GM03348 (cell line): ENCODE measurements at regions not wholly inside any gene's neighbourhood (a gene's known extent, or its start where the extent isn't known, plus 50 kb on each side); places are given as distances from the start of the nearest gene placed in this dataset.

ENCODE experiments used
- DNase-seq: peaks from one replicate; pipeline ENCODE4 v3.0.0; 2012; ENCODE audit warnings: low spot score

DNA sequence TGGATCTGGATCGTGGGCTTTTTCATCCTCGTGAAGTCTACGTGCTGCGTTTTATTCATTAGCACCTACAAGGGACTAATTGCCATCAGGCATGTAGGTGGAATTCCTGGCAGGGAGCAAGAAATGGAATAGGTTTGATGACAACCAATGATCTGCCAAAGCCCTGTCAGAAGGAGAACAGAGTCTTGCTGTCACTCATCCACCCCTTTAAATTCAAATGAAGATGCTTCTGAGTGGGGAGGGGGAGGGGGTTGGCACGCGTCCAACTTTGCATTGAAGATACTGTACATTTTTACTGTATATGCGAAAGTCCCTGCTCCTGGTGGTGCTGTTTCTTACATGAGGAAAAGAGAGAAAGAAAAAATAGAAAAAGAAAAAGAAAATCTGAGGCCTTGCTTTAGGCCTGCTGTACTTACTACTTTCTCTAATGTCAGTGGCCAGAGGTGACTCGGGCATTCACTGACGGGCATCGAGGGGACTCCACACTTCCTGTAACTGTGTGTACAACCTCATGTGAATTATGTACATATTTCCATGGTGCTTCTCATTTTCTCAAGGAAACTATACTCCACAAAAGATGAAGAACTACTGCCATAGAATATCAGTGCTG is 569.1 kb downstream of the INHBA start:
- no peak for DNase-seq

DNA sequence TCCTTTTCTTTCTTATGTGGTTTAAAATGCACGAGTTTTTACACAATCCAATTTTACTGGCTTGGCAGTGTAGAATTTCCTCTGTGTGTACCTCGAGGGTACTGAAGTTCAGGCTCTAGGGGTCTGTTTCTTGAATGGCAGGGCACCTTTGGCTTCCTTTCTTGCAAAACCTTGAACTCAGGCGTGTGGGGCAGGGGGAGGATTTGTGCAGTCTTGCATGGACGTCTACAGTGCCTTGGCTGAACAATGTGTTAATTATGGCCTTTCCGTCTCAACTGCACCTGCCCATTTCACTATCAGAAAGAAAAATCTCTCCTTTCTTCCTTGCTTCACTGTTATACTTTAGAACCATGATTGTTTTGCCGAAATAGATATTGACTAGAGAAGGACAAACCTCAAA is 570.9 kb downstream of the INHBA start:
- DNase-seq = no peak

DNA sequence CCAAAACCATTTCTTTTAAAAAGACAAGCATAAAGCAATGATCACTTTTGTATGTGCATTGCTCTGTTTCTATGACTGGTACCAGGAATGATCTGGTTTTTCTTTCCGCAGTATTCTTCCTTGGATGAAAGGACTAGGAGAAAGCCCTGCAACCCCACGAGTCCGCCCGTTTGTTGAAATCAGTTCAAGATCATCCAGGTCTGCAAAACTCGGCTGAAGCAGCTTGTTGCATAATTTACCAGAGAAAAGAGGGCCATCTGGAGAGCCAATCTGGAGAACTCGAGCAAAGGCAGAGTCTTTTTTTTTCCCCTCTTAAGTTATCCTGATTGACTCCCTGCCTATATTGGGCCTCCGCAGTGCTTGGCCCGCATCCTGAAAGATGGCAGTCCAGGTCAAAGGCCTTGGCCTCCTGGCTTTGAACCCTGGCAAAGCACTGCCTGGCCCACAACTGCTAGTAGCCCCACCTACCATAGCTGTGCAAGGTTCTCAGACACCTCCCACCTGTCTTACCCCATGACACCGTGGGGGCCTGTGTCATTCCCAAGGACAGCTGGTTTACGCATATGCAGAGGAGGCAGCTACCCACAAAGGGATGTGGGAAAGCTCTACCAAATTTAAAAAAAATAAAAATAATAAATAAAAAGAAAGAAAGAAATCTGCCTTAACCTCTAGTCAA is 572.2 kb downstream of the INHBA start:
- DNase-seq = no peak

DNA sequence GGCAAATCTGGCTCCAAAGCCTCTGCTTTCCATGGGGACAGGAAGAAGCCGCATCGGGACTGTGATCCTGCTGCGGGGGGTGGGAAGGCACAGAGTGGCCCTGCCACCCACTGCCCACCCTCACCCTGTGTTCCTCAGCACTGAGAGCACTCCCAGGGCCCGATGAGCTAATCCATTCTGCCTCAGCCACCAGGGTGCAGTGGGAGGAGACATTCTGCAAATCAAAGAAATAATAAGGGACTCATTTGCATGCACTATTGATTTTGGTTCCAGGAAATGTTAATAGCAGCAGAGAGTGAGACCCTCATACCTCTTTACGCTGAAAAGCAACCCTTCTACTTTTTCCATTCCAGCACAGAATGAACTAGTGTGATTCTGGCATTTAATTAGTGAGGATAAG is 572.8 kb downstream of the INHBA start:
- DNase-seq = no peak

DNA sequence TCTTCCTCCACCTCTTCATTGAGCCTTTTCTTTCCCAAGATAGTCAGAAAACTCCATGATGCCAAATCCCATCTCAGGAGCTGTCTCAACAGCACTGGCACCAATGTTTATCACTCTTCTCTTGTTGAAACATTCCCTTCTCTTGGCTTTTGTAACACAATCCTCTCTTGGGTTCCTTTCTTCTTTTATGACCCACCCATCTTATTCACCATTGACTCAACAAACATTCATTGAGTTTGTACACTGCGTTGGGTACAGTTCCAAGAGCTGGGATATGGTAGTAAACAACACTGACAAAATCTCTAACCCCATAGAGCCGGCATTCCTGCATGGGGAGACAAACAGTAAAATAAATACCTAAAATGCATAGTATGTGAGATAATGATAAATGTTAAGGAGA is 577.5 kb downstream of the INHBA start:
- no peak for DNase-seq

DNA sequence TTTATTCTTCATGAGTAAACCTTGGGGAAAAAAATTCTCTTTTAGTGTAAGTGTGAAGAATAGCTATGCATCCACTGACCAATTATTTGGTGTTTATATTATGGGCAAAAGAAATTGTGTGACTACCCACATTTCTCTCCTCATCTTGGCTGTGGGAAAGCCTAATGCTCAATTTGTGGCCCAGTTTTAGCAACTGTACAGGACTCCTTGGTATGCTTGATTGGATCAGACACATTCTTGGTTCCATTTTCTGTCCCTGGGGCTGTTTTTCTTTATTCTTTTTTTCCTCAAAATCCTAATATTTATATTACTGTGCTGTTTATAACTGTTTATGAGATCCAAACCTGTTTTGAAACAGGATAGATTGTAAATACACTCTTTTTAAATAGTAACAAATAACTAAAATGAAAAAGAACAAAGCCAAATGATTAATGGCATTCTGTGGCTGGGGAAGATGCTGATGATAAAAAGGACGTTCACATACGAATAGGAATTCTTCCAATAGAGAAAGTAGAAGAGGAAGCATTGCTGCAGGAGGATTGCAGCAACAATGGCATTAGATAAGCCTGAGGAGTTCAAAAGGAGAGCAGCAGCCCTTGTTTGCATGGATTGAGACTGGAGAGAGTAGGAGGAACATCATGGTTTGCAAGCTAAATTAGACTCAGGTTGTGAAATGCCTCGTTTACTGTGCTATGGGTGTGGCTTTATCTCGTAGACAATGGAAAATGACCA is 580.5 kb downstream of the INHBA start:
- no peak for DNase-seq

DNA sequence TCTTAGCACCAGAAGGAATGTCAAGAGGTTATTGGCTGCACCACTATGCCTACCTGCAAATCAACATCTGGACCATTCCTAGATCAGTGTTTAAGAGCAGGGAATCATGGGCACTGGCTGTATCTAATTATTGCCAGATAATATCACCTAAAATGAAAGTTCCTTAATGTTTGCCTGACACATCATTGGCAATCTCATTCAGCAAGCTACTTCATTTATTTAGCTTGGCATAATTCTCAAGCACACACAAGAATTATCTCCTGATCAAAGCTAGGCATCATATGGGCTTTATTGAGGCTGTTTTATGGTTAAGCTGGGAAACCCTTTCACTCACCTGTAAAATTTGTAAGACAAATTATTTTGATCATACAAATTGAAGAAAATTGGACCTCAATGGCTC is 581.7 kb downstream of the INHBA start:
- no peak for DNase-seq

DNA sequence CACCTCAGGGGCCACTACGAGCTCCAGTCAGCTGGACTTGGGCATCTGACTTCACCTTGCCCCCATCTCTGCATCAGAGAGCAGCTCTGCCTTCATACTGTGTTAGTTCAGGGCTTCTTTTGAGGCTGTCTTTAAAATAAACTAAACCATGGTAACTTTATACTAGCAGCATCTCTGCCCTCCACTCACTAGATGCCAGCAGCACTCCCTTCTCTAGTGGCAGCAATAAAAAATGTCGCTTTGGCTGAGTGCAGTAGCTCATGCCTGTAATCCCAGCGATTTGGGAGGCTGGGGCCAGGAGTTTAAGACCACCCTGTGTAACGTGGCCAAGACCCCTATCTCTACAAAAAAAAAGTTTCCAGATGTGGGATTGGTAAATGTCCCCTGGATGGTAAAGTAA is 584.4 kb downstream of the INHBA start:
- DNase-seq = no peak

DNA sequence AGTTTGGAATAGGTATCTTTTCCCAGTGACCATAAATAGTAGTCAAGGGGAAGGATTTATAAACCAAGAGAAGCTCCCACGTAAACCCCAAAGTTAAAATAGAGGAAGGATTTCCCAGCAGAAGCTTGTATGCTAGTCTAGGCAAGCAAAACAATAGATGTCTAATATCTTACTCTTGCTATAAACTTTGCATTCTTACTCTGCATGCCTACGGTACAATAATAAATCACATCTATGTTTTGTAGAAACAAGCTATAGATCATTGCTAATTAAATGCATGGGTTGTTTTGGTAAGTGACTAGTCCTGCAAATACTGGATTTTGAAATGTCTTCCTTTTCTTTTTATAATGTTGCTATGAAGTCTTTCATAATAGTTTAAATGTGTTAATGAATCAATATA is 585.5 kb downstream of the INHBA start:
- no peak for DNase-seq

DNA sequence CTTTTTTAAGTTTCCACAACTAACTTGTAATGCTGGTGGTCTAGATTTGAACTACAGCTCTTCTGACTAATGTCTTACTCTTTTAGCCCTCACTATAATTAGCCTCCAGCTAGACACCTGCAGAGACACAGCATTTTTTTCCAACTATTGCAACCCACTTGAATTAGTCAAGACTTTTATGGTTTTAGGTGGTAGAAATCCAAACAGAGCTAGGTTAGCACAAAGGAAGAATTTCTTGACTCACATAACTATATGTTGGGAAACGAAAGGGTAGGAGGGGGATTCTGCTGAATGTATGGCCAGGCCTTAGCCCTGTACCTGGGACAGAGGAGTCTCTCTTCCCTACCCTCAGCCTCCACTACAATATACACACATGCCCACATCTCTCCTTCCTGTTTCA is 586.1 kb downstream of the INHBA start:
- DNase-seq = no peak

DNA sequence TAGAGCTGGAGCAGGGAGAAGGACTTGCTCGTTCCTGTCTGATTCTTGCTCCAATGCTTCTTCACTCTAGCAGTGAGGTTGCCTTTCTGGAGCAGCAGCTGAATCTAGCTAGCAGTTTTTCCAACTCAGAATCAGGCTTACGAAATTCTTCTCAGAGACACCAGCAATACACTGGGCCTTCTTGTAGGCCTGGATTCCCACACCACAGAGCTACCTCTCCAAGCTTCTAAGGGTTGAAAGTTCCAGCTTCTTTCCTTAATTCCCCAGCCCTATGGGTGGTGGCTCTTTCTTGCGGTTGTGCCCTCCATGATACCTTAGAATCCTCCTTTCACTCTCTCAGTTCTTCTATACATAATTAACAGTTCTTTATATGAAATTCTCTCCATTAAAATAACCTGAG is 586.6 kb downstream of the INHBA start:
- DNase-seq = no peak

DNA sequence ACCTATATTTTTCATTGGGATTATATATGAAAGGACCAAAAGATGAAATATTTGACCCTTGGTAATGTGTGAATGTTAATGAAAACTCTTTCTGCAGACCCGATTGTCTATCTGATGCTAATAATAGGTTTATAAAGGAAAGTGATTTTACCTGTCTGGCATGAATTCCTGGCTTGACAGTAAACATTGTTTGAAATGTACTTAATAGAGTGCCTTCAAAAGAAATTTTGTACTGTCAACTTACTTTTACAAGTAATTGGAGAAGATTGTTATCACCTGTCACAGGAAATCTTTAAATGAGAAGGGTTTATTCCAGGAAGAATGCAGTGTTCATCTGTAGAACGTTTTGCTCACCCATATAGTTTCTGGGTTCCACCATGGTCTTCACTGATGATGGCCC is 588.2 kb downstream of the INHBA start:
- DNase-seq = no peak

DNA sequence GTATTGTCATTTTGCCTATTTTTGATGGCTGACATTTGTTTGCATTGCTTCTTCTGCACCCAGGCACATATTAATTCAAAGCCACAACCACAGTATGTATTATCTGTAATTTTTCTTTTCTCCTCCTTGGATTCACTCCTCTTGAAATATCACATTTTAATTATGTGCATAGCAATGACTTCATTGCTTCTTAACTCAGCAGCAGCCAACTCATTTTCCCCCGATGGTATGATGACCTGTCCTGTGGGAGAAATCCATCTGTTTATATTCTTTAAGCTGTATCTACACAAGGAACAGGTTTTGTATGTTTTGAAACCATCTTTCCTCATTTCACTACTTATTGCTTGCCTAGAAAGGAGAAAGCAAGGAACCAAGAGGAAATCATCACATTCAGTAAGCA is 588.8 kb downstream of the INHBA start:
- no peak for DNase-seq

DNA sequence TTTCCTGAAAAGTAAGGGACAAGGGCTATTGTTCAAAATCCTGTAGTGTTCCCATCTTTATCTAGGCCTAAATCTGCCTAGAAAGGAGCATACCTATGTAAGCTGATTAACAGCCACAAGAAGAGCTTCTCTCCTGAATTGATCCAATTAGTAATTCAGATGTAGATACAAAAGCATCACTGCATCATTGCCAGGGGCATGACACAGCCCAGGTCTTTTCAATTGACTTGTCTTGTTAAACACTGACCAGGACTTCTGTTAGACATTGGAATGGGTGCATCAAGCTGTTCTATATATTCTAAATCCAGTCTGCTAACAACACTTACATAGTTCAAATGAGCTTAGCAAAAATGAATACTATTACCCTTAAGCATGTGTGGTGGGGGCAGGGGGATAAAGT is 589.2 kb downstream of the INHBA start:
- DNase-seq = no peak

DNA sequence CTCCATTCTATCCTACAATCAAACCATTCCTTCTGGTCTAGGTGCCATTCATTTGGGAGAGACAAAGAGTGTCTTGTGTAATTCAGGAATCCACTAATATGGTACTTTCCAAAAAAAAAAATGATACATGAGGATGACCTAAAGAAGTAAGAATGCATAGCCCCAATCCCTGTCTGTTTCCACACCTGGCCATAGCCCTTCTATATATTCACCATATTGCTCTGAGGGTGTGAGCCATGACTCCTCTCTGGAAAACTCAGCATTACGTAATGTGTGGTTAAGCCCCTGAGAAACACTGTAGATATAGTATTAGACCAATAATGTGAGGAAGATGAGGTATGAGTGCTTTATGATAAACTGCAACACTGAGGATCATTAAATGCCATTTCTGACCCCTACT is 592.7 kb downstream of the INHBA start:
- no peak for DNase-seq

DNA sequence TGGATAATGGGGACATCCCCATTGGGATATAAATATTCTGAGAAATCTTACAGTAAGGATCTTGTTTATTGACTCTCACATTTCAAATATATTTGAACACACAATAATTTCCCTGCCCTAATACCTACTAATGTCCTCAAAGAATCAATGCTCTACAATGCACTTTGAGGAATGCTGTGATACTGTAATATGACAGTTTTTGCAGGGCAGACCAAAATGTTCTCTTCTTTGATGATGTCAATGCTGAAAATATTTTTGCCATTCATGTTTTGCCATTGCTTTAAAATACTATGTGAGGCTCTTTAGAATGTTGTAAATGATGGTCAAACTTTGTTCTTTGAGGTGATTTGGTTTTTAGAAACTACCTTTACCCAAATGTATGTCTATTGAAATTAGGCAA is 594.1 kb downstream of the INHBA start:
- no peak for DNase-seq

DNA sequence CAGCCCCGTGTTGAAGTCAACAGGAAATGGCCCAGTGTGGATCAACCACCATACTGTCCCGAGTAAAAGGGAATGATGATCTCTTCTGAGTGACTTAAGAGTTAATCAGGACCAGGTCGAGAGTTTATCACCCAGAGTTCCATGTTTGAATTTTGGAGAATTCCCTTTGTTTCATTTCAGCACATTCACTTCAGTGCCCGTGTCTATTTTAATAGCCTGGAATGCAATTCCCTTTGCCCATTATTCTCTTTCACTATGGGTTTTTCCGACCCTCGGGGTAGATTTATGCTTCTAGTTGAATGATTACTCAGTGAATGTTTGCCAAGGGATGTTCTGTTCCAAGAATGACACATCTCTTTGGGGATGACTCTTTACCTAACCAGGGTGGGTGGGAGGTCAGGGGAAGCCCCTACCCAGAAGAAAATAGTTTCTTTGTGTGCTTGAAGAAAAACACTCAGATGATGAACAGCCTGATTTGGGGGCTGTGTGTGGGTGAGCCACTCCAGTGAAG is 594.9 kb downstream of the INHBA start:
- DNase-seq = no peak

DNA sequence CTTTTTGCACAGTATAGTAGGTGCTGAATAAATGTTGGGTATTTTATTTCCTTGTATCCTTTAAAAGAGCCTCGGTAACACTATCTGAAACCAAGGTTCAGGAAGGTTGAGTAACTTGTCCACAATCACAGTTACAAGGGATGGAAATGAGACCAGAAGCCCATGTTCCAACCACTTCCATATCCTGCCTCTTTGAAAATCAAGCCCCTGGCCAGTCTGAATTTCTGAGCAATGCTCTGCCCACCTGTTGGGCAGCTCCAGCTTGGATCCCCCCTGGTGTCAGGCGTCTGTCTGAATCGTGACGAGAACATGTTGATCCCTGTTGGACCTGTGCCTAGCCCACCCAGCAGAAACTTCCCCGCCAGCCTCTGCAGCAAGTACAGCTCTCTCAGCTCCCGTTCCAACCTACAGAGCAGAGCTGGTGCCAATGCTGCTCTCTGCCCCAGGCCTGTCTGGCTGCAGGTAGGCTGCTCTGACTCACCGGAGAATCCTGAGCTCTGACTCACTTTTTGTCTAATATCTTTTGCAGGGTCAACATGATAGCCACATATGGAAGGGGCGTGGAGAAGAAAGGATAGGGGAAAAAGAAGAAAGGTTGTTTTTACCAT is 595.5 kb downstream of the INHBA start:
- peak; percentile 14 for DNase-seq

DNA sequence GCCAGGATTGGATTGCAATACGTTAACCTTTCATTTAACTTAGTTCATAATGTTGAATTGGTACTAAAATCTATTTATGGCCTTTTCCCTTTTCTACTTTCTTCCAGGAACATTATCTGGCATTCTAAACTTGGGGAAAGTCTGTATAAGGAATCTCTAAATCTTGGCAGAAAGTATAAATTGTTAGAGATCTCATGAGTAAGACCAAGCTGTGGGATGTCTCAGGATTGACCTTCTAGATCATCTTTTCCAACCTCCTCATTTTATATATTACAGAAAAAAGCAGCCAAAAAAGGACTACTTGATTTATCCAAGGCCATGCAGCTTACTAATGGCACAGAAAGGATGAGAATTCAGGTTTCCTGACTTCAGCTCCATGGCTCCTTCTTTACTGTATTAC is 598.3 kb downstream of the INHBA start:
- DNase-seq = no peak

DNA sequence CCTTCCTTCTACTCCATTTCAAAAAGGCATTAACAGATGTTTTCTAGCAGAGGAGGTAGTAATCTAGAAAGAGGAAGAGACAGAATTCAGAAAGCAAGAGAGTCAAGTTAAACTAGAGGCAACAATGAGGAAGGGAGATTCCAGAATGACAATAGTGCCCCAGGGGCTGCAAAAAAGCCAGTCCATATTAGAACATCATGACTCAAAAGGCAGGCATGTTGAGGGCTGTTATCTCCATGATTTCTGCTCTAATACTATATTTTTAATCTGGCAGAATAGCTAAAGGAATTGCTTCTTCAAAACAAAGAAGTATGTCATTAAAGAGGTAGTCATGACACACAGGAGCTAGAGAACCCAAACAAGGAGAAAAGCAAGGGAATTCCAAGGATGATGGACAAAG is 599.6 kb downstream of the INHBA start:
- peak; percentile 11 for DNase-seq

DNA sequence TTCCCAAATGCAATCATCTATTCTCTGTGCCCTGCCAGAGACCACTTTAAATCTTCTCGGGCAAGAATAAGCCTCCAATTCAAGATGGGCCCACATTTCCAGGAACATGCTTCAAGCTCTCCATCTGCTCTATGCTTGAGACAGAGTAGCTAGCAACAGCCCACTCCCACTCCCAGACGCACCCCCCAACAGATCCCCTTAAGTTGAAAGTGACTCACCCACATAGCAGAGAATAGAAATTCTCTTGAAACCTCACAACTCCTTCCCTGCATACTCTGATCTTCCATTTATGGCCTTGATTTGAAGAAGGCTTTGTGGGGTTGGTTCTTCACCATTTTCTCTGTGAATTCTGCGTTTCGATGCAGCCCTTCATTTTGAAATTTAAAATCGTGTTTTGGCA is 604.0 kb downstream of the INHBA start:
- DNase-seq = no peak

DNA sequence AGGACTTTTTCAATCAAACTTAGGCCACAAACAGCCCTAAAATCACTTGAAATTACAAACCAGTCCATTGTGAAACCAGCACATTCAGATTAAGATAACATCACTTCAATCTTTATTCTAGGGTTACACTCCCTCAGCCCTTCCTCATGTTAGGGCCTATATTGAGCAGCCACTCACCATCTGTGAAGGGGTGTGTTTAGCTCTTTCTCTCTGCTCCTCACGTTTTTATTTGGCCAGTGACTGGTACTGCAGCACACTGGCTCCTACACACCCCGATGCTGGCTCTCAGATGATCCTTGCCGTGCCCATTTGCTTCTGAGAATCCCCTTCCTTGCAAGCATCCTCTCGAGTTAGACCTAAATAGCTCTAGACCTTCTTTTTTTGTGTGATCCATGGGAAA is 604.5 kb downstream of the INHBA start:
- no peak for DNase-seq

DNA sequence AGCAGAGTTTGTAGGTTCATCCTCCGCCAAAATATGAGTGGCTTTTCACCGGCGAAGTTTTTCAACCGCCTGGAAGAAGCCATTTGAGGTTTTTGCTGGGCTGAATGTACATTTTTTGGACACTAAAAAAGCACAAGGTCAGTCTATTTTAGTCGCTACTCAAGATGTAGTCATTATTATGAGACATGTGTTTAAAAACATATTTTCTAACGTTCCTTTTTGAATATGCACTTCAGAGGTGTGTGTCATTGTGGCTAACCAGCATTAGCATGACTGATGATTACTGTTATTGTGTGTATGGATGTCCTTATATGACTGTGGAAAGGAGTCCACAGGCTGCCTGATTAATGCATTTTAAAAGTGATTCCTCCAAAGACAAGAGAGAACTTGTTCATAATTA is 605.4 kb downstream of the INHBA start:
- peak; percentile 50 for DNase-seq
